Pancreas (tissue), 10 donors: ENCODE measurements at regions not wholly inside any gene's neighbourhood (a gene's known extent, or its start where the extent isn't known, plus 50 kb on each side); places are given as distances from the start of the nearest gene placed in this dataset.

ENCODE experiments used
- ATAC-seq, 4 donors: fragments of 200-7000 bp; cut with Tn5 transposase; one replicate each; pipeline versions ENCODE4 v1.8.0 to v1.9.1; 2020; ENCODE audit warnings: mild to moderate bottlenecking in 4 of 4, moderate library complexity in 4 of 4
- DNase-seq, 6 donors: peaks; one replicate each; pipeline ENCODE4 v3.0.0-alpha.2; 2020
- FAIRE-seq: peaks from 2 replicates; lab custom pipeline; 2012; peaks lifted over from hg19 to GRCh38; lab: Jason Lieb, UNC
- H3K27ac ChIP-seq, 4 donors: fragments of 200-600 bp; sonication (generic); 1 replicate in 3 of 4; 2 replicates in 1 of 4; pipeline versions ENCODE4 v1.5.0 to v1.8.0; 2020
- H3K27me3 ChIP-seq, 4 donors: fragments of 200-600 bp; one replicate each; pipeline ENCODE4 v1.8.0; 2021
- H3K36me3 ChIP-seq, 3 donors: fragments of 200-600 bp; sonication (generic) in 1 of 3; one replicate each; pipeline versions ENCODE4 v1.5.0 to v1.8.0; 2020 to 2021
- H3K4me1 ChIP-seq, 3 donors: fragments of 200-600 bp; one replicate each; pipeline ENCODE4 v1.8.0; 2021
- H3K4me3 ChIP-seq, 4 donors: fragments of 200-600 bp; sonication (generic) in 2 of 4; one replicate each; pipeline versions ENCODE4 v1.5.0 to v1.8.0; 2020 to 2021
- H3K9me3 ChIP-seq, 4 donors: fragments of 200-600 bp; one replicate each; pipeline ENCODE4 v1.8.0; 2021
- CTCF ChIP-seq, 4 donors: fragments of 200-600 bp; sonication (generic) in 3 of 4; IDR thresholded peaks; one replicate each; pipeline versions ENCODE4 v1.5.0 to v1.8.0; 2021; ENCODE audit warnings: antibody characterized with exemption in 4 of 4
- WGBS, 2 donors: extraction: QIAGEN DNeasy Blood & Tissue Kit; methylation state at CpG; one replicate each; pipeline ENCODE4 v1.1.7; 2013; 5-methylcytosine and 5-hydroxymethylcytosine counted together
- intact Hi-C, 3 donors: fragments of 100-400 bp; cut with DNase I; formaldehyde crosslinking; loops; one replicate each; pipeline versions ENCODE4 v1.11.1 to v1.14.2; 2022
- donor health status: healthy with polysubstance abuse.
- donor health status: DM: no; HTN: no; CAD: no; lungs with moderate emphysema.
- donor health status: DM: no; HTN: no; CAD: no.
- donor health status: control.
- donor health status: control.
- donor health status: Bipolar disorder and iron deficiency.
- donor health status: DM: yes; HTN: yes; CAD: no.
- donor health status: DM: no; HTN: no; CAD: no.
- donor health status: DM: no; HTN: no; CAD: no.
- donor health status: DM: yes; HTN: yes; CAD: no.

- Histone ChIP-seq H3K4me3 (no peak overlapping the region), H3K27me3 (no peaks in the 10 kb centered on the region), H3K27ac (no peak overlapping the region), H3K9me3 (no peaks in the 10 kb centered on the region), H3K4me1 (no peaks in the 10 kb centered on the region), H3K36me3 (no peaks in the 10 kb centered on the region)
- no peak for FAIRE-seq
- no peak for ATAC-seq
- no peak for TF ChIP-seq CTCF (IDR thresholded peaks at IDR 0.05)
- WGBS, 2 donors, result 54 to 72% methylated on average over 2 of the region's 2 CpGs
- intact Hi-C loops, result no loop called here
- no peak for DNase-seq
These were observed 128.5 kb downstream of the ALG10B start for GRCh38 chr12:38445040-38445439.

DNA sequence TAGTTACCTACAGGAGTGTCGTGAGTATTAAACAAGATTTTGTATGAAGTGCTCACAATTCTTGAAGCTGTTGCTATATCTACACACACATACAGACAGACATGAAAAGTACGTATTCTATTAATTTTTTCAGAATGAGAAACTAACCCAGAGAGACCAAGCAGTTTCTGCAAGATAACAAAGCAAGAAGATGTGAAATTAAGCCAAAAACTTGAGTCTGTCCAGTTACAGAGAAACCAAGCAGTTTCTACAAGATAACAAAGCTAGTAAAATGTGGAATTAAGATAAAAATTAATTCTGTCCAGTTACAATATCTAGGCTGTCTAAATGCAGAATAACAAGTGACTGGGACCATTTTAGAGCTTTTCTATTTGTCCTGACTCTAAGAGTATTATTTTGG lies 132.4 kb downstream of the ALG10B start:
- no peaks in the 10 kb centered on the region for H3K36me3 ChIP-seq
- no peaks in the 10 kb centered on the region for H3K4me1 ChIP-seq
- intact Hi-C loops, result no loop called here
- H3K4me3 ChIP-seq, result no peak overlapping the region
- no peaks in the 10 kb centered on the region for H3K27me3 ChIP-seq
- FAIRE-seq (no peak), DNase-seq (no peak), ATAC-seq (no peak)
- H3K27ac ChIP-seq, result no peak overlapping the region
- no peaks in the 10 kb centered on the region for H3K9me3 ChIP-seq
- WGBS, 2 donors, result 46 to 55% methylated on average over 2 of the region's 2 CpGs
- no peak for TF ChIP-seq CTCF (IDR thresholded peaks at IDR 0.05)

DNA sequence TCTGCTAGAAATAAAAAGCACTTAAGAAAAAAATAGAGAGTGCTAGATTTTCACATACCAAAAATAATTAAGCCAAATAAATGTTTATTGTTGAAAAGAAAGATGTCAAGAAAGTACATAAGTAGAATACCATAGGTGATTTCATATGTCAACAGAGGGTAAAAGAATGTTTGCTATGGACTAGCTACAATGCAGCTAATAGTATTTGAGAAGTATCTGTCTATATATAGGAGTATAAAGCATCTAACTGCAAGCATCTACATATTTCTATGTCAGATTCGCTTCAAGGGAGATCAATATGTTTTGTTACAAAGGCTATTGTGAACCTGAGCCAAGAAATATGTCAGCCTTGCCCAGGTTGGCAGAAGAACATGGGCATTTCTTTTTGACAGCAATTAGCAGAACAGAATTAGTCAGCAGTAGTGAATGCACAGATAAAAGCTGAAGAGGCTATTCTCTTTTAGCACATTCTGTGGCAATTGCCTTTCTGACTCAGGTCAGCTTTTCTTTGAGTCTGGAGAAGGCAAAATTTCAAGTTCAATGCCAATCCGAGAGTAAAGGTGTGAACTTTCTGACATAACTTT lies 140.1 kb downstream of the ALG10B start:
- DNase-seq (no peak), ATAC-seq (no peak), FAIRE-seq (no peak)
- Histone ChIP-seq H3K4me3 (no peak overlapping the region), H3K27me3 (no peaks in the 10 kb centered on the region), H3K36me3 (no peaks in the 10 kb centered on the region), H3K9me3 (no peaks in the 10 kb centered on the region), H3K4me1 (no peaks in the 10 kb centered on the region), H3K27ac (no peak overlapping the region)
- TF ChIP-seq CTCF (IDR thresholded peaks at IDR 0.05), result no peak
- 34 to 45% methylated on average over 2 of the region's 2 CpGs for WGBS, 2 donors
- intact Hi-C loops, result no loop called here

DNA sequence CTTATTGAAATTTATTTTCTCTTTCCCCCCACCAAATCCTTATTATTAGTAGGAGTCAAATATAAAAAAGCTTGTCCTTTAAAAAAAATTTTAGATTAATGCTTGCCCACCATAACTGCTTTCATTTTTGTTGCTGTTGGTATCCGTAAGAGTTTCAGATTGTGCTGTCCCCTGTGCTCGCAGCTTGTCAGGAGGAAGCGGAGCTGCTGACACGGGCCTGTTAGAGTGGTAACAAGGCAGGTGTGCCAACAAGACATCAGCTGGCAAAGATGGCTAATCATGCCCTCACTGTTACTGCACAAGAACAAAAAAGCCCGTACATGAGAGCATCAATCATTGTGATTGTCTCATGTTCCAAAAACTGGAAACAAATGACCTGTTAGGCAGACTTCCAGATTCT lies 148.4 kb downstream of the ALG10B start:
- ATAC-seq, result no peak
- intact Hi-C loops, result no loop called here
- Histone ChIP-seq H3K27ac (no peak overlapping the region), H3K9me3 (no peaks in the 10 kb centered on the region), H3K36me3 (no peaks in the 10 kb centered on the region), H3K4me1 (no peaks in the 10 kb centered on the region), H3K27me3 (no peaks in the 10 kb centered on the region), H3K4me3 (no peak overlapping the region)
- no peak for FAIRE-seq
- TF ChIP-seq CTCF (IDR thresholded peaks at IDR 0.05), result no peak
- 49 to 56% methylated on average over 5 of the region's 5 CpGs for WGBS, 2 donors
- no peak for DNase-seq

DNA sequence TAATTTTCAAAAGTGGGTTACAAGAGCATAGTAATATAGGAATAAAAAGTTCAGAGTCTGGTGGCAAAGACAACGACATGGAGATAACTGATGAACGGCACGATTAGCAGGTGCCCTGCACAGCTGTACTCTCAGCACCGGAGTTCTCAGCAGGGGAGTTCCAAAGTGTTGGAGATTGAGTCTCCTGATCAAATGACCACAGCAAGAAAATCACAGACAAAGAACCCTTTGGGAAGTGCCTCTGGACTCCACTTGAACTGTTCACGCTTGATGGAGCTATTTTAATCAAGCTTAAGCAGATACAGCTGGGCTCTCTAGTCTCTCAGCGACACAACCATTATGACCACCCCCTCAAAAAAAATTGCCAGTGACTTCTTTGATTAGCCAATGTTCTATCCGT lies 153.1 kb downstream of the ALG10B start:
- 52 to 59% methylated on average over 7 of the region's 7 CpGs for WGBS, 2 donors
- no peak for TF ChIP-seq CTCF (IDR thresholded peaks at IDR 0.05)
- no peak for DNase-seq
- no peaks in the 10 kb centered on the region for H3K9me3 ChIP-seq
- H3K27me3 ChIP-seq, result no peaks in the 10 kb centered on the region
- FAIRE-seq, result no peak
- no peak overlapping the region for H3K27ac ChIP-seq
- intact Hi-C loops, result no loop called here
- no peak for ATAC-seq
- no peaks in the 10 kb centered on the region for H3K36me3 ChIP-seq
- no peaks in the 10 kb centered on the region for H3K4me1 ChIP-seq
- no peak overlapping the region for H3K4me3 ChIP-seq
